Neural cell (in vitro differentiated cells): ENCODE measurements at regions not wholly inside any gene's neighbourhood (a gene's known extent, or its start where the extent isn't known, plus 50 kb on each side); places are given as distances from the start of the nearest gene placed in this dataset.

Experiments
- H2AFZ ChIP-seq: fragments of 200-600, 300-800 bp; sonication (generic), shearing (Covaris generic); 2 replicates; pipeline ENCODE4 v1.6.0; 2014; ENCODE audit warnings: low read depth, mild to moderate bottlenecking, antibody characterized with exemption, low read length, moderate library complexity
- H3F3A ChIP-seq: fragments of 200-600 bp; shearing (Covaris generic); 2 replicates; pipeline ENCODE4 v1.6.1; 2016; ENCODE audit warnings: mild to moderate bottlenecking, moderate library complexity, mixed read lengths, antibody characterized with exemption, low read length; ENCODE audit not compliant: insufficient read depth, poor library complexity, severe bottlenecking
- H3K27ac ChIP-seq: fragments of 200-600, 300-800 bp; sonication (generic), shearing (Covaris generic); 2 replicates; pipeline ENCODE4 v1.5.1; 2014; ENCODE audit warnings: mild to moderate bottlenecking, low read length, moderate library complexity
- H3K27me3 ChIP-seq: fragments of 300-800, 200-600 bp; sonication (generic), shearing (Covaris generic); 2 replicates; pipeline ENCODE4 v1.6.0; 2014; ENCODE audit warnings: mild to moderate bottlenecking, low read depth, low read length, moderate library complexity; ENCODE audit not compliant: insufficient read depth
- H3K36me3 ChIP-seq: fragments of 300-800, 200-600 bp; sonication (generic), shearing (Covaris generic); 2 replicates; pipeline ENCODE4 v1.5.1; 2014; ENCODE audit warnings: mild to moderate bottlenecking, antibody characterized with exemption, low read length, moderate library complexity; ENCODE audit not compliant: insufficient read depth
- H3K4me2 ChIP-seq: fragments of 300-800, 200-600 bp; sonication (generic), shearing (Covaris generic); 2 replicates; pipeline ENCODE4 v1.6.0; 2014; ENCODE audit warnings: mild to moderate bottlenecking, low read length
- H3K4me3 ChIP-seq: fragments of 300-800, 200-600 bp; sonication (generic), shearing (Covaris generic); 2 replicates; pipeline ENCODE4 v1.5.1; 2014; ENCODE audit warnings: mild to moderate bottlenecking, low read length, moderate library complexity
- H3K79me2 ChIP-seq: fragments of 200-600 bp; shearing (Covaris generic); replicated peaks from 2 replicates; pipeline ENCODE4 v1.6.0; 2014; ENCODE audit warnings: mild to moderate bottlenecking, low read length, moderate library complexity; ENCODE audit not compliant: insufficient read depth
- H3K9ac ChIP-seq: fragments of 300-800, 200-600 bp; sonication (generic), shearing (Covaris generic); 2 replicates; pipeline ENCODE4 v1.6.1; 2016; ENCODE audit warnings: mild to moderate bottlenecking, low read length, mixed read lengths
- H3K9me2 ChIP-seq: fragments of 200-600 bp; shearing (Covaris generic); 2 replicates; pipeline ENCODE4 v1.6.1; 2016; ENCODE audit warnings: mild to moderate bottlenecking, low read length, mixed read lengths; ENCODE audit not compliant: insufficient read depth
- H3K9me3 ChIP-seq: fragments of 200-600, 300-800 bp; sonication (generic), shearing (Covaris generic); 2 replicates; pipeline ENCODE4 v1.6.1; 2016; ENCODE audit warnings: mild to moderate bottlenecking, mixed run types, low read length, moderate library complexity, mixed read lengths
- H4K20me1 ChIP-seq: fragments of 200-600 bp; shearing (Covaris generic); 2 replicates; pipeline ENCODE4 v1.6.1; 2016; ENCODE audit warnings: mild to moderate bottlenecking, mixed run types; ENCODE audit not compliant: insufficient read depth
- EP300 ChIP-seq: fragments of 450-650 bp; conservative IDR thresholded peaks from 2 replicates; pipeline ENCODE4 v1.6.1; 2014; ENCODE audit warnings: antibody characterized with exemption, mild to moderate bottlenecking, moderate library complexity; ENCODE audit not compliant: poor library complexity, severe bottlenecking
- EZH2 ChIP-seq: fragments of 200-600, 300-800 bp; shearing (Covaris generic), sonication (generic); IDR thresholded peaks from 2 replicates; pipeline ENCODE4 v1.6.1; 2014; ENCODE audit warnings: antibody characterized with exemption, low read length, borderline replicate concordance, mild to moderate bottlenecking; ENCODE audit not compliant: insufficient read depth, poor library complexity, severe bottlenecking
- MXI1 ChIP-seq: fragments of 450-650 bp; conservative IDR thresholded peaks from 2 replicates; pipeline ENCODE4 v1.6.1; 2014; ENCODE audit warnings: antibody characterized with exemption, mild to moderate bottlenecking; ENCODE audit not compliant: poor library complexity, severe bottlenecking
- POLR2AphosphoS5 ChIP-seq: IDR thresholded peaks from 2 replicates; pipeline ENCODE4 v1.6.1; 2012
- RAD21 ChIP-seq: fragments of 450-650 bp; conservative IDR thresholded peaks from 2 replicates; pipeline ENCODE4 v1.6.1; 2014; ENCODE audit warnings: antibody characterized with exemption, mild to moderate bottlenecking, moderate library complexity
- SMC3 ChIP-seq: fragments of 450-650 bp; conservative IDR thresholded peaks from 2 replicates; pipeline ENCODE4 v1.6.1; 2014; ENCODE audit warnings: antibody characterized with exemption, mild to moderate bottlenecking, moderate library complexity; ENCODE audit not compliant: poor library complexity
- TAF1 ChIP-seq: IDR thresholded peaks from 2 replicates; pipeline ENCODE4 v1.6.1; 2012; ENCODE audit warnings: low read depth
- TF ChIP-seq, protein P1 (sequence below): IDR thresholded peaks from 2 replicates; pipeline ENCODE4 v1.6.1; 2012; ENCODE audit warnings: borderline replicate concordance
- TF ChIP-seq, protein P2 (sequence below): fragments of 450-650 bp; IDR thresholded peaks from 2 replicates; pipeline ENCODE4 v1.5.1; 2014; ENCODE audit warnings: antibody characterized with exemption, mild to moderate bottlenecking, moderate library complexity; ENCODE audit not compliant: poor library complexity, severe bottlenecking

DNA sequence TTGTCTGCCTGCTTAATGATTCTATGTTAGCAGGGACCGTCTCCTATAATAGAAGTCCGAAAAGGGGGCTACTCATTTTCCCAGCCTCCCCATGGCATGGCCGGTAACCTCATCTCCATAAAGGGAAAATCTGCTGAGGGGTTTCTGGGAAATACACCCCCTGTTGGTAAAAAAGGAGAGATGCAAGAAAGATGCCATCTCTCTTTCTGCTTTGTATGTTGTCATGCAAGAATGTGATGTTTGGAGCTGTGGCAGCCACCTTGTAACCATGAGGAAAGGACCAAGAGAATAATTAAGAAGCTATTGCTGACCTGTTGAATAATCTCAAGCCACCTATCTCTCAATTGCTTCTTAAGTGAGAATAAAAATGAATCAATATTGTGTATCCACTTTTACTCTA lies 94.8 kb upstream of the XYLT1 start:
- TF ChIP-seq POLR2AphosphoS5 (no peak), MXI1 (no peak), RAD21 (no peak), TAF1 (no peak), SMC3 (no peak), EP300 (no peak), EZH2 (no peak)
- TF ChIP-seq, protein P1, sequence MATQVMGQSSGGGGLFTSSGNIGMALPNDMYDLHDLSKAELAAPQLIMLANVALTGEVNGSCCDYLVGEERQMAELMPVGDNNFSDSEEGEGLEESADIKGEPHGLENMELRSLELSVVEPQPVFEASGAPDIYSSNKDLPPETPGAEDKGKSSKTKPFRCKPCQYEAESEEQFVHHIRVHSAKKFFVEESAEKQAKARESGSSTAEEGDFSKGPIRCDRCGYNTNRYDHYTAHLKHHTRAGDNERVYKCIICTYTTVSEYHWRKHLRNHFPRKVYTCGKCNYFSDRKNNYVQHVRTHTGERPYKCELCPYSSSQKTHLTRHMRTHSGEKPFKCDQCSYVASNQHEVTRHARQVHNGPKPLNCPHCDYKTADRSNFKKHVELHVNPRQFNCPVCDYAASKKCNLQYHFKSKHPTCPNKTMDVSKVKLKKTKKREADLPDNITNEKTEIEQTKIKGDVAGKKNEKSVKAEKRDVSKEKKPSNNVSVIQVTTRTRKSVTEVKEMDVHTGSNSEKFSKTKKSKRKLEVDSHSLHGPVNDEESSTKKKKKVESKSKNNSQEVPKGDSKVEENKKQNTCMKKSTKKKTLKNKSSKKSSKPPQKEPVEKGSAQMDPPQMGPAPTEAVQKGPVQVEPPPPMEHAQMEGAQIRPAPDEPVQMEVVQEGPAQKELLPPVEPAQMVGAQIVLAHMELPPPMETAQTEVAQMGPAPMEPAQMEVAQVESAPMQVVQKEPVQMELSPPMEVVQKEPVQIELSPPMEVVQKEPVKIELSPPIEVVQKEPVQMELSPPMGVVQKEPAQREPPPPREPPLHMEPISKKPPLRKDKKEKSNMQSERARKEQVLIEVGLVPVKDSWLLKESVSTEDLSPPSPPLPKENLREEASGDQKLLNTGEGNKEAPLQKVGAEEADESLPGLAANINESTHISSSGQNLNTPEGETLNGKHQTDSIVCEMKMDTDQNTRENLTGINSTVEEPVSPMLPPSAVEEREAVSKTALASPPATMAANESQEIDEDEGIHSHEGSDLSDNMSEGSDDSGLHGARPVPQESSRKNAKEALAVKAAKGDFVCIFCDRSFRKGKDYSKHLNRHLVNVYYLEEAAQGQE, result no peak
- TF ChIP-seq, protein P2, sequence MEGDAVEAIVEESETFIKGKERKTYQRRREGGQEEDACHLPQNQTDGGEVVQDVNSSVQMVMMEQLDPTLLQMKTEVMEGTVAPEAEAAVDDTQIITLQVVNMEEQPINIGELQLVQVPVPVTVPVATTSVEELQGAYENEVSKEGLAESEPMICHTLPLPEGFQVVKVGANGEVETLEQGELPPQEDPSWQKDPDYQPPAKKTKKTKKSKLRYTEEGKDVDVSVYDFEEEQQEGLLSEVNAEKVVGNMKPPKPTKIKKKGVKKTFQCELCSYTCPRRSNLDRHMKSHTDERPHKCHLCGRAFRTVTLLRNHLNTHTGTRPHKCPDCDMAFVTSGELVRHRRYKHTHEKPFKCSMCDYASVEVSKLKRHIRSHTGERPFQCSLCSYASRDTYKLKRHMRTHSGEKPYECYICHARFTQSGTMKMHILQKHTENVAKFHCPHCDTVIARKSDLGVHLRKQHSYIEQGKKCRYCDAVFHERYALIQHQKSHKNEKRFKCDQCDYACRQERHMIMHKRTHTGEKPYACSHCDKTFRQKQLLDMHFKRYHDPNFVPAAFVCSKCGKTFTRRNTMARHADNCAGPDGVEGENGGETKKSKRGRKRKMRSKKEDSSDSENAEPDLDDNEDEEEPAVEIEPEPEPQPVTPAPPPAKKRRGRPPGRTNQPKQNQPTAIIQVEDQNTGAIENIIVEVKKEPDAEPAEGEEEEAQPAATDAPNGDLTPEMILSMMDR, result no peak
- Histone ChIP-seq H4K20me1 (no peaks in the 10 kb centered on the region), H3K36me3 (no peaks in the 10 kb centered on the region), H3K79me2 (no peaks in the 10 kb centered on the region), H2AFZ (no peak overlapping the region), H3K9ac (no peak overlapping the region), H3K4me3 (no peak overlapping the region), H3K9me3 (no peaks in the 10 kb centered on the region), H3K4me2 (no peak overlapping the region), H3K27ac (no peak overlapping the region), H3F3A (no peaks in the 10 kb centered on the region), H3K9me2 (no peaks in the 10 kb centered on the region), H3K27me3 (no peaks in the 10 kb centered on the region)

DNA sequence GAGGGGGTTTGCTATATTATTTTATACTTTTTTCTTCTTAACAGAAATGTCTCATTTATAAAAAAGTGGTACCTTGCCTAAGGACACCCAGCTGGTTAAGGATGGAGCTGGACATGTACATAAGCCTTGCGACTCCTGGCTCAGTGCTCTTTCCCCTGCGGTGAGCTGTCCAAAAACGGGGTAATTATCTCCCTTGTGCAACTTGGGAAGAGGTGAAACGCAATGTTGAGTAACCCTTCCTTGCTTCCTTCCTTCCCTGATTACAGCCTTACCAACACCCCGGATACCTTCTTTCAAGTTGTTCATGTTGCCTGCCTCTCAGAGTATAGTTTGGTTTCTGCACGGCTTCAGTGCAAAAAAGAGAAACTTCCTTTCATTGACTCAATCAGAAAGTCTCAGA lies 94.1 kb upstream of the XYLT1 start:
- Histone ChIP-seq H2AFZ (no peak overlapping the region), H3F3A (no peaks in the 10 kb centered on the region), H3K4me3 (no peak overlapping the region), H3K9ac (no peak overlapping the region), H3K79me2 (no peaks in the 10 kb centered on the region), H3K9me3 (no peaks in the 10 kb centered on the region), H3K27ac (no peak overlapping the region), H3K27me3 (no peaks in the 10 kb centered on the region), H3K4me2 (no peak overlapping the region), H4K20me1 (no peaks in the 10 kb centered on the region), H3K9me2 (no peaks in the 10 kb centered on the region), H3K36me3 (no peaks in the 10 kb centered on the region)
- no peak for TF ChIP-seq MXI1
- TF ChIP-seq EP300, result no peak
- TF ChIP-seq RAD21, result no peak
- TF ChIP-seq, protein P2, result no peak
- no peak for TF ChIP-seq TAF1
- TF ChIP-seq SMC3, result no peak
- TF ChIP-seq, protein P1, result no peak
- TF ChIP-seq EZH2, result no peak
- no peak for TF ChIP-seq POLR2AphosphoS5
